ENCODE measurements at regions not wholly inside any gene's neighbourhood (a gene's known extent, or its start where the extent isn't known, plus 50 kb on each side); places are given as distances from the start of the nearest gene placed in this dataset.

GRCh38 chr7:47040795-47041347 is 541.0 kb downstream of the TNS3 start:
- H3K4me3 ChIP-seq (ENCODE audit: low read depth, low read length) = no peak overlapping the region
- no peak for TF ChIP-seq CTCF (conservative IDR thresholded peaks at IDR 0.05; ENCODE audit: low read depth, low read length)
- peak; percentile 33 for DNase-seq (ENCODE audit: low read depth)

GRCh38 chr7:47039904-47040303 is 542.0 kb downstream of the TNS3 start:
- peak; percentile 70 for DNase-seq (ENCODE audit: low read depth)
- TF ChIP-seq CTCF (conservative IDR thresholded peaks at IDR 0.05; ENCODE audit: low read depth, low read length) = no peak
- H3K4me3 ChIP-seq (ENCODE audit: low read depth, low read length) = no peak overlapping the region

GRCh38 chr7:47039089-47039648 is 542.7 kb downstream of the TNS3 start:
- TF ChIP-seq CTCF (conservative IDR thresholded peaks at IDR 0.05; ENCODE audit: low read depth, low read length) = no peak
- H3K4me3 ChIP-seq (ENCODE audit: low read depth, low read length) = no peak overlapping the region
- no peak for DNase-seq (ENCODE audit: low read depth)

GRCh38 chr7:47038621-47039020 is 543.3 kb downstream of the TNS3 start:
- no peak overlapping the region for H3K4me3 ChIP-seq (ENCODE audit: low read depth, low read length)
- no peak for DNase-seq (ENCODE audit: low read depth)
- TF ChIP-seq CTCF (conservative IDR thresholded peaks at IDR 0.05; ENCODE audit: low read depth, low read length) = no peak

GRCh38 chr7:47037607-47038006 is 544.3 kb downstream of the TNS3 start:
- H3K4me3 ChIP-seq (ENCODE audit: low read depth, low read length) = no peak overlapping the region
- TF ChIP-seq CTCF (conservative IDR thresholded peaks at IDR 0.05; ENCODE audit: low read depth, low read length) = no peak
- DNase-seq (ENCODE audit: low read depth) = no peak

- TF ChIP-seq CTCF (conservative IDR thresholded peaks at IDR 0.05; ENCODE audit: low read depth, low read length) = no peak
- DNase-seq (ENCODE audit: low read depth) = no peak
- no peak overlapping the region for H3K4me3 ChIP-seq (ENCODE audit: low read depth, low read length)
Observed at GRCh38 chr7:47036909-47037308, 545.0 kb downstream of the TNS3 start.

GRCh38 chr7:47035522-47035921 is 546.4 kb downstream of the TNS3 start:
- no peak for DNase-seq (ENCODE audit: low read depth)
- H3K4me3 ChIP-seq (ENCODE audit: low read depth, low read length) = no peak overlapping the region
- TF ChIP-seq CTCF (conservative IDR thresholded peaks at IDR 0.05; ENCODE audit: low read depth, low read length) = no peak
